CD14-positive monocyte (primary cell): ENCODE measurements at regions not wholly inside any gene's neighbourhood (a gene's known extent, or its start where the extent isn't known, plus 50 kb on each side); places are given as distances from the start of the nearest gene placed in this dataset.

Experiments
- DNase-seq, 3 donors: peaks; one replicate each; pipeline ENCODE4 v3.0.0-alpha.2; 2011 to 2022
- H2AFZ ChIP-seq: 2 replicates; pipeline ENCODE4 v1.6.0; 2012; ENCODE audit warnings: mild to moderate bottlenecking, low read depth, low read length, inconsistent platforms; ENCODE audit not compliant: insufficient read depth, poor library complexity, severe bottlenecking
- H3K27ac ChIP-seq, 2 donors: 1 replicate in 1 of 2; 2 replicates in 1 of 2; pipeline ENCODE4 v1.5.1; 2012 to 2013; ENCODE audit warnings: low read length in 2 of 2, control low read depth in 1 of 2, inconsistent platforms in 1 of 2, low read depth in 1 of 2, mild to moderate bottlenecking in 1 of 2
- H3K27me3 ChIP-seq, 2 donors: one replicate each; pipeline versions ENCODE4 v1.6.0 to v1.6.1; 2011 to 2013; ENCODE audit warnings: low read length in 2 of 2; ENCODE audit not compliant: control insufficient read depth in 2 of 2, insufficient read depth in 2 of 2
- H3K36me3 ChIP-seq, 2 donors: replicated peaks in 1 of 2; 1 replicate in 1 of 2; 2 replicates in 1 of 2; pipeline versions ENCODE4 v1.5.1 to v1.6.1; 2012 to 2013; ENCODE audit warnings: low read length in 2 of 2, control low read depth in 1 of 2, inconsistent platforms in 1 of 2, mild to moderate bottlenecking in 1 of 2; ENCODE audit not compliant: insufficient read depth in 2 of 2, control insufficient read depth in 1 of 2
- H3K4me1 ChIP-seq, 2 donors: 1 replicate in 1 of 2; 2 replicates in 1 of 2; pipeline versions ENCODE4 v1.5.1 to v1.6.1; 2012 to 2013; ENCODE audit warnings: low read length in 2 of 2, control low read depth in 1 of 2, inconsistent platforms in 1 of 2, mild to moderate bottlenecking in 1 of 2, moderate library complexity in 1 of 2; ENCODE audit not compliant: insufficient read depth in 2 of 2, control insufficient read depth in 1 of 2
- H3K4me2 ChIP-seq: replicated peaks from 2 replicates; pipeline ENCODE3; 2012; ENCODE audit warnings: low read length, moderate library complexity, mild to moderate bottlenecking; ENCODE audit not compliant: poor library complexity, severe bottlenecking; ENCODE audit errors: extremely low read depth
- H3K4me3 ChIP-seq, 3 experiments: fragments of 200-600 bp in 1 of 3; sonication (generic) in 1 of 3; replicated peaks in 1 of 3; 1 replicate in 2 of 3; 2 replicates in 1 of 3; pipeline ENCODE4 v1.5.1; 2011 to 2013; ENCODE audit warnings: low read length in 3 of 3, mild to moderate bottlenecking in 3 of 3, control low read depth in 2 of 3, low read depth in 2 of 3, inconsistent platforms in 1 of 3, moderate library complexity in 1 of 3
- H3K79me2 ChIP-seq: 2 replicates; pipeline ENCODE4 v1.6.0; 2012; ENCODE audit warnings: mild to moderate bottlenecking, control low read depth, inconsistent platforms, low read length, moderate library complexity; ENCODE audit not compliant: insufficient read depth
- H3K9ac ChIP-seq: 2 replicates; pipeline ENCODE4 v1.6.0; 2017; ENCODE audit warnings: low read length, mild to moderate bottlenecking; ENCODE audit not compliant: insufficient read depth, poor library complexity, severe bottlenecking
- H3K9me3 ChIP-seq, 2 donors: replicated peaks in 1 of 2; 1 replicate in 1 of 2; 2 replicates in 1 of 2; pipeline versions ENCODE4 v1.5.1 to v1.6.1; 2012 to 2013; ENCODE audit warnings: low read length in 2 of 2, control low read depth in 1 of 2; ENCODE audit not compliant: control insufficient read depth in 1 of 2, insufficient read depth in 1 of 2
- H4K20me1 ChIP-seq: 2 replicates; pipeline ENCODE4 v1.6.0; 2012; ENCODE audit warnings: mild to moderate bottlenecking, low read length, control low read depth, moderate library complexity; ENCODE audit not compliant: insufficient read depth
- H3K27ac Mint-ChIP-seq, 7 donors: one replicate each; pipeline ENCODE4 v1.8.0; 2020; ENCODE audit warnings: mild to moderate bottlenecking in 7 of 7, mixed read lengths in 7 of 7, moderate library complexity in 6 of 7, inconsistent platforms in 2 of 7
- H3K27me3 Mint-ChIP-seq, 3 donors: one replicate each; pipeline ENCODE4 v1.8.0; 2021 to 2022; ENCODE audit warnings: low read depth in 3 of 3, mild to moderate bottlenecking in 3 of 3, mixed read lengths in 3 of 3, moderate library complexity in 3 of 3, inconsistent platforms in 1 of 3
- H3K36me3 Mint-ChIP-seq, 2 donors: one replicate each; pipeline ENCODE4 v1.8.0; 2020; ENCODE audit warnings: mixed read lengths in 2 of 2, inconsistent platforms in 1 of 2, mild to moderate bottlenecking in 1 of 2
- H3K4me1 Mint-ChIP-seq: one replicate; pipeline ENCODE4 v1.8.0; 2020; ENCODE audit warnings: mild to moderate bottlenecking, mixed read lengths
- H3K4me3 Mint-ChIP-seq, 2 donors: one replicate each; pipeline ENCODE4 v1.8.0; 2020; ENCODE audit warnings: mild to moderate bottlenecking in 2 of 2, mixed read lengths in 2 of 2, moderate library complexity in 1 of 2
- H3K9me3 Mint-ChIP-seq, 7 donors: one replicate each; pipeline ENCODE4 v1.8.0; 2020 to 2022; ENCODE audit warnings: mixed read lengths in 7 of 7, mild to moderate bottlenecking in 6 of 7, moderate library complexity in 6 of 7, inconsistent platforms in 2 of 7
- WGBS: methylation state at CpG from one replicate; pipeline ENCODE4 v1.1.5; 2013; ENCODE audit warnings: missing lambda C conversion rate; ENCODE audit not compliant: insufficient coverage; 5-methylcytosine and 5-hydroxymethylcytosine counted together
- intact Hi-C, 2 donors: fragments of 100-400 bp; cut with micrococcal nuclease; formaldehyde crosslinking; loops; one replicate each; pipeline versions ENCODE4 v1.15.0 to v1.15.1; 2023
- TF ChIP-seq, protein P1 (sequence below): fragments of 200-600 bp; IDR thresholded peaks from one replicate; pipeline ENCODE4 v1.8.0; 2022; ENCODE audit warnings: antibody characterized with exemption, mild to moderate bottlenecking

DNA sequence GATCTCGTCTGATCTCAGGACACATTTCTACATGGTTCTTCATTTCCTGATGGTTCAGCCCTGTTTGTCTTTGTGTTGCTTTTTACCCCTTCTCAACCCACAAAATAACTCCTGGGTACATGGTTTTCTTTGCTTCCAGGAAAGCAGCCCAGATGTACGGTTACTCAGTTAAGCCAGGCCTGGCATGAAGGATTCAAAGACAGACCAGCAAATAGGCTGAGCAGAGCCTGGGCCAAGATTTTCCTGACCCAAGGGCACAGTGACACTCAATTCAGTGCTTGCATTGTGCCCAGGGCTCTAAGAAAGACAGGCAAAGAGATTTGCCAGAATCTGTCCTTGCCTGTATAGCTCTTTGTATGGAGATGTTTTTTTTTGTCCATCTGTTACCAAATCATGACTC, 340.8 kb upstream of the KIAA1217 start:
- peaks cover 22% of the 10 kb centered on the region for H3K4me1 Mint-ChIP-seq
- H4K20me1 ChIP-seq: no peaks in the 10 kb centered on the region

DNA sequence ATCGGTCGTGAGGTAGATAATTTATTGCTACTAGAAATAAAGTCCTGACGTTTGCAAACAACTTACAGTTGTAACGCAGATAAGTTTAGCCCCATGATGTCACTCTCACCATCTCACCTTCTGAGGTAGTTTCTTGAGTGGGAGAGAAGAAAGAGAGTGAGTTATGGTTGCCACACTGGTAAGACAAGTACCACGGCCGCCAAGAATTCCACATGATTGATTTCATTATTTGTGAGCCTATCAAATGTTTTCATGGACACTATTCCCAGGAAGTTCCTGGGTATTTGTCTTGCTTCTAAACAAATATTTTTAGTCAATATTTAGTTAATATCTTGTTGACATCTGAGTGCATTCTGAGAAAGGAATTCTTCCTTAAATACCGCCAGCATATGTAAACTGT, 339.4 kb upstream of the KIAA1217 start:
- Histone ChIP-seq H4K20me1 (no peaks in the 10 kb centered on the region), H3K9ac (no peak overlapping the region), H3K79me2 (no peaks in the 10 kb centered on the region), H3K27me3 (no peaks in the 10 kb centered on the region), H3K36me3 (no peaks in the 10 kb centered on the region), H2AFZ (no peak overlapping the region), H3K4me2 (no peak overlapping the region), H3K4me1 (peaks cover 4 to 10% of the 10 kb centered on the region in 2 donors), H3K4me3 (no peak overlapping the region), H3K9me3 (no peaks in the 10 kb centered on the region), H3K27ac (no peak overlapping the region)
- no peak for DNase-seq
- Mint-ChIP-seq H3K9me3 (peaks cover 0 to 4% (median 0%) of the 10 kb centered on the region in 7 donors), H3K27me3 (peaks cover 0 to 2% (median 0%) of the 10 kb centered on the region in 3 donors), H3K4me1 (peaks cover 22% of the 10 kb centered on the region), H3K4me3 (no peak overlapping the region), H3K36me3 (no peaks in the 10 kb centered on the region), H3K27ac (no peak overlapping the region)
- intact Hi-C loops: no loop called here
- TF ChIP-seq, protein P1, sequence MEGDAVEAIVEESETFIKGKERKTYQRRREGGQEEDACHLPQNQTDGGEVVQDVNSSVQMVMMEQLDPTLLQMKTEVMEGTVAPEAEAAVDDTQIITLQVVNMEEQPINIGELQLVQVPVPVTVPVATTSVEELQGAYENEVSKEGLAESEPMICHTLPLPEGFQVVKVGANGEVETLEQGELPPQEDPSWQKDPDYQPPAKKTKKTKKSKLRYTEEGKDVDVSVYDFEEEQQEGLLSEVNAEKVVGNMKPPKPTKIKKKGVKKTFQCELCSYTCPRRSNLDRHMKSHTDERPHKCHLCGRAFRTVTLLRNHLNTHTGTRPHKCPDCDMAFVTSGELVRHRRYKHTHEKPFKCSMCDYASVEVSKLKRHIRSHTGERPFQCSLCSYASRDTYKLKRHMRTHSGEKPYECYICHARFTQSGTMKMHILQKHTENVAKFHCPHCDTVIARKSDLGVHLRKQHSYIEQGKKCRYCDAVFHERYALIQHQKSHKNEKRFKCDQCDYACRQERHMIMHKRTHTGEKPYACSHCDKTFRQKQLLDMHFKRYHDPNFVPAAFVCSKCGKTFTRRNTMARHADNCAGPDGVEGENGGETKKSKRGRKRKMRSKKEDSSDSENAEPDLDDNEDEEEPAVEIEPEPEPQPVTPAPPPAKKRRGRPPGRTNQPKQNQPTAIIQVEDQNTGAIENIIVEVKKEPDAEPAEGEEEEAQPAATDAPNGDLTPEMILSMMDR: no peak
- no CpG with 5 or more reads among the region's 7 CpGs for WGBS

More for the DNA sequence above, 340.8 kb upstream of the KIAA1217 start:
- H3K4me1 ChIP-seq: peaks cover 4 to 10% of the 10 kb centered on the region in 2 donors
- DNase-seq: no peak
- Mint-ChIP-seq H3K9me3 (peaks cover 0 to 4% (median 0%) of the 10 kb centered on the region in 7 donors), H3K4me3 (no peak overlapping the region), H3K27me3 (peaks cover 0 to 2% (median 0%) of the 10 kb centered on the region in 3 donors), H3K36me3 (no peaks in the 10 kb centered on the region), H3K27ac (no peak overlapping the region)
- H3K4me3 ChIP-seq: no peak overlapping the region
- no peak overlapping the region for H3K9ac ChIP-seq
- H3K27ac ChIP-seq: no peak overlapping the region
- TF ChIP-seq, protein P1: no peak
- no peaks in the 10 kb centered on the region for H3K79me2 ChIP-seq
- H3K4me2 ChIP-seq: no peak overlapping the region
- no peaks in the 10 kb centered on the region for H3K9me3 ChIP-seq
- WGBS: 90% methylated on average over 1 of the region's 2 CpGs
- no peaks in the 10 kb centered on the region for H3K27me3 ChIP-seq
- H3K36me3 ChIP-seq: no peaks in the 10 kb centered on the region
- no peak overlapping the region for H2AFZ ChIP-seq
- intact Hi-C loops: no loop called here
